ENCODE measurements at regions not wholly inside any gene's neighbourhood (a gene's known extent, or its start where the extent isn't known, plus 50 kb on each side); places are given as distances from the start of the nearest gene placed in this dataset.

- Histone ChIP-seq H3K4me1 (ENCODE audit: insufficient read depth, low read length) (no peaks in the 10 kb centered on the region), H4K20me1 (ENCODE audit: insufficient read depth, low read length) (no peaks in the 10 kb centered on the region), H3K4me3 (replicated peaks in 1 of 3; ENCODE audit: insufficient read depth in 1 of 3, low read depth in 2 of 3, low read length in 3 of 3) (no peak overlapping the region), H3K27ac (ENCODE audit: extremely low read length, insufficient read depth, low read length) (no peak overlapping the region), H2AFZ (ENCODE audit: low read length) (no peak overlapping the region), H3K27me3 (ENCODE audit: control insufficient read depth in 1 of 2, insufficient read depth in 2 of 2, low read length in 2 of 2) (no peaks in the 10 kb centered on the region), H3K4me2 (ENCODE audit: low read depth, low read length) (no peak overlapping the region), H3K36me3 (replicated peaks in 1 of 2; ENCODE audit: control insufficient read depth in 1 of 2, insufficient read depth in 2 of 2, low read length in 2 of 2) (no peaks in the 10 kb centered on the region), H3K9ac (ENCODE audit: insufficient read depth, low read depth, low read length) (no peak overlapping the region), H3K9me3 (ENCODE audit: low read length) (no peaks in the 10 kb centered on the region), H3K79me2 (ENCODE audit: insufficient read depth, low read length) (no peaks in the 10 kb centered on the region)
- intact Hi-C loops (cut with micrococcal nuclease; ENCODE audit: unreplicated experiment) = no loop called here
- DNase-seq (ENCODE audit: low spot score) = no peak
- CTCF ChIA-PET (ENCODE audit: low intra/inter-chr PET ratio, low total read pairs) = no interaction called here
- TF ChIP-seq ZSCAN12 (CRISPR knock-in tag; IDR thresholded peaks at IDR 0.05) (no peak), ZSCAN21 (CRISPR knock-in tag; IDR thresholded peaks at IDR 0.05; ENCODE audit: borderline replicate concordance) (no peak), MBD4 (IDR thresholded peaks at IDR 0.05; ENCODE audit: borderline replicate concordance, low read length) (no peak), NFIC (IDR thresholded peaks at IDR 0.05; ENCODE audit: low read length) (no peak), XRCC5 (optimal IDR thresholded peaks at IDR 0.05; ENCODE audit: low read length) (no peak), GTF2F1 (IDR thresholded peaks at IDR 0.05; ENCODE audit: low read length) (no peak), FOSL1 (CRISPR knock-in tag; IDR thresholded peaks at IDR 0.05; ENCODE audit: borderline replicate concordance) (no peak), FOXP1 (IDR thresholded peaks at IDR 0.05) (no peak), FOXP1 (CRISPR knock-in tag; IDR thresholded peaks at IDR 0.05) (no peak), NR0B2 (CRISPR knock-in tag; IDR thresholded peaks at IDR 0.05) (no peak), ZNF747 (CRISPR knock-in tag; IDR thresholded peaks at IDR 0.05; ENCODE audit: borderline replicate concordance) (no peak), SOX13 (IDR thresholded peaks at IDR 0.05) (no peak), SOX13 (CRISPR knock-in tag; conservative IDR thresholded peaks at IDR 0.05 in 1 of 2, IDR thresholded peaks at IDR 0.05 in 1 of 2) (no peak), ZNF652 (CRISPR knock-in tag; IDR thresholded peaks at IDR 0.05; ENCODE audit: borderline replicate concordance, low read depth) (no peak), MIER3 (CRISPR knock-in tag; IDR thresholded peaks at IDR 0.05; ENCODE audit: borderline replicate concordance) (no peak), ZNF609 (CRISPR knock-in tag; IDR thresholded peaks at IDR 0.05; ENCODE audit: borderline replicate concordance) (no peak)
- in situ Hi-C loops (cut with HindIII; ENCODE audit: extremely low pct_ligation_motif_present, low pct_unique_long_range_greater_than_20kb) = no loop called here
- ATAC-seq = no peak
- 0% methylated on average over 1 of the region's 1 CpG for WGBS (ENCODE audit: low lambda C conversion rate)
- no peak for FAIRE-seq
- no TSS peak for BruUV-seq (replicated peaks)
- POLR2A ChIA-PET = no interaction called here
Measured at GRCh38 chr1:95386371-95386770, 152.4 kb downstream of the RWDD3 start.
